ENCODE measurements at regions not wholly inside any gene's neighbourhood (a gene's known extent, or its start where the extent isn't known, plus 50 kb on each side); places are given as distances from the start of the nearest gene placed in this dataset.
"Not testable (repeated sequence)": the region's sequence is repeated elsewhere in the genome, so short reads cannot be mapped to it uniquely, and the experiment has no call there.

DNA sequence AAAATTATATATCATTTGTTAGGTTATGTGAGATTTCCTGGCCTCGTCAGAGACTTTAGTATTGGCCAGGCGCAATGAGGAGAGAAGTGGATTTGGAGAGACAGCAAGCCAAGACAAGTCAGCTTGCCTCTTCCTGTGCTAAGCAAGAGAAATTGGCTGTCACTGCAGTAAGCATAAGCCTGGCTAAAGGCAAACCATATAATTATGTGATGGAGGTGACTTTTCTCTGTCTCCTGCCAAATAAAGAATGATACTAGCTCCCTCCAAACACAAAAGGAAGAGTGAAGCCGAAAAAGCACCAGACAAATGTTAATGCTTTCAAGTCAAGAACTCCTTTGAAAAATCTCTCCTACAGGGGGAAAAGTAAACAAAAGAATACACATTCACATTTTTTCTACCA lies 2246.0 kb downstream of the ARAP2 start:
- Histone ChIP-seq H3K4me2 (ENCODE audit: low read length) (no peak overlapping the region), H3K79me2 (ENCODE audit: insufficient read depth, low read depth, low read length) (no peaks in the 10 kb centered on the region), H2AFZ (ENCODE audit: low read length) (no peak overlapping the region), H3K36me3 (ENCODE audit: insufficient read depth, low read length) (no peaks in the 10 kb centered on the region), H3K4me1 (ENCODE audit: insufficient read depth, low read length, poor library complexity, severe bottlenecking) (no peaks in the 10 kb centered on the region), H3K4me3 (ENCODE audit: low read depth, low read length, poor library complexity, severe bottlenecking) (no peak overlapping the region), H4K20me1 (ENCODE audit: insufficient read depth, low read length) (no peaks in the 10 kb centered on the region), H3K9me3 (ENCODE audit: low read length) (no peaks in the 10 kb centered on the region), H3K9me2 (ENCODE audit: insufficient read depth, low read length) (no peaks in the 10 kb centered on the region), H3K27ac (ENCODE audit: low read depth, low read length, poor library complexity, severe bottlenecking) (no peak overlapping the region)
- DNase-seq (ENCODE audit: low spot score) = no peak
- ChIA-PET CTCF (ENCODE audit: unreplicated experiment) (no interaction called here), POLR2A (interaction anchor here (0.6 kb wide), 1 partner anchor 232 kb away, joined by 3 read pairs; no protein-coding TSS in a partner anchor)
- no peak for TF ChIP-seq EZH2phosphoT487 (IDR thresholded peaks at IDR 0.05; ENCODE audit: borderline replicate concordance, low read depth, low read length)
- TF ChIP-seq, protein P1, sequence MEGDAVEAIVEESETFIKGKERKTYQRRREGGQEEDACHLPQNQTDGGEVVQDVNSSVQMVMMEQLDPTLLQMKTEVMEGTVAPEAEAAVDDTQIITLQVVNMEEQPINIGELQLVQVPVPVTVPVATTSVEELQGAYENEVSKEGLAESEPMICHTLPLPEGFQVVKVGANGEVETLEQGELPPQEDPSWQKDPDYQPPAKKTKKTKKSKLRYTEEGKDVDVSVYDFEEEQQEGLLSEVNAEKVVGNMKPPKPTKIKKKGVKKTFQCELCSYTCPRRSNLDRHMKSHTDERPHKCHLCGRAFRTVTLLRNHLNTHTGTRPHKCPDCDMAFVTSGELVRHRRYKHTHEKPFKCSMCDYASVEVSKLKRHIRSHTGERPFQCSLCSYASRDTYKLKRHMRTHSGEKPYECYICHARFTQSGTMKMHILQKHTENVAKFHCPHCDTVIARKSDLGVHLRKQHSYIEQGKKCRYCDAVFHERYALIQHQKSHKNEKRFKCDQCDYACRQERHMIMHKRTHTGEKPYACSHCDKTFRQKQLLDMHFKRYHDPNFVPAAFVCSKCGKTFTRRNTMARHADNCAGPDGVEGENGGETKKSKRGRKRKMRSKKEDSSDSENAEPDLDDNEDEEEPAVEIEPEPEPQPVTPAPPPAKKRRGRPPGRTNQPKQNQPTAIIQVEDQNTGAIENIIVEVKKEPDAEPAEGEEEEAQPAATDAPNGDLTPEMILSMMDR (conservative IDR thresholded peaks at IDR 0.05; ENCODE audit: low read length) = no peak
- intact Hi-C loops (cut with micrococcal nuclease; ENCODE audit: unreplicated experiment) = no loop called here
- BruUV-seq (replicated peaks) = no TSS peak

DNA sequence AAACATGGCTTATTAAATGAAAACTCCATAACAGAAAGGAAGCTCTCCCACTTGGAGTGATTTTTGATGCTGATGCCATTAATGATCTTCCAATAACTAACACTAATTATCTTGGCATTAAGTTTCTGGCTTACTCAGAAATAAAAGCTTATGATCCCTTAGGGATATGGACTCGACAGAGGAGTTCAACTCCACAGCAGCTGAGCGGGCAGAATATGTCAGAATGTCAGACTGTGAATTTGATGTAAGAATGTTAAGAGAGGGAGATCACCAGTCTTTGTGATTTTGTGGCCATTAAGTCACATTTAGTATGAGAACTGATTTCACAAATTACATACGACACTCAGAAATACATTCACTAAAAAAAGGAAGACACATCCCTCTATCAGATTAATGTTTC lies 2244.0 kb downstream of the ARAP2 start:
- H3K4me3 ChIP-seq (ENCODE audit: low read depth, low read length, poor library complexity, severe bottlenecking) = no peak overlapping the region
- no peaks in the 10 kb centered on the region for H3K9me3 ChIP-seq (ENCODE audit: low read length)
- H4K20me1 ChIP-seq (ENCODE audit: insufficient read depth, low read length) = no peaks in the 10 kb centered on the region
- ChIA-PET CTCF (ENCODE audit: unreplicated experiment) (no interaction called here), POLR2A (interaction anchor here (1.2 kb wide), 1 partner anchor 15 kb away, joined by 3 read pairs; no protein-coding TSS in a partner anchor)
- no peak overlapping the region for H3K4me2 ChIP-seq (ENCODE audit: low read length)
- H3K79me2 ChIP-seq (ENCODE audit: insufficient read depth, low read depth, low read length) = no peaks in the 10 kb centered on the region
- no peak for TF ChIP-seq EZH2phosphoT487 (IDR thresholded peaks at IDR 0.05; ENCODE audit: borderline replicate concordance, low read depth, low read length)
- TF ChIP-seq, protein P1 (conservative IDR thresholded peaks at IDR 0.05; ENCODE audit: low read length) = no peak
- H3K36me3 ChIP-seq (ENCODE audit: insufficient read depth, low read length) = no peaks in the 10 kb centered on the region
- intact Hi-C loops (cut with micrococcal nuclease; ENCODE audit: unreplicated experiment) = no loop called here
- H2AFZ ChIP-seq (ENCODE audit: low read length) = no peak overlapping the region
- no peak for DNase-seq (ENCODE audit: low spot score)
- BruUV-seq (replicated peaks) = no TSS peak
- H3K9me2 ChIP-seq (ENCODE audit: insufficient read depth, low read length) = no peaks in the 10 kb centered on the region
- no peak overlapping the region for H3K27ac ChIP-seq (ENCODE audit: low read depth, low read length, poor library complexity, severe bottlenecking)
- H3K4me1 ChIP-seq (ENCODE audit: insufficient read depth, low read length, poor library complexity, severe bottlenecking) = no peaks in the 10 kb centered on the region

DNA sequence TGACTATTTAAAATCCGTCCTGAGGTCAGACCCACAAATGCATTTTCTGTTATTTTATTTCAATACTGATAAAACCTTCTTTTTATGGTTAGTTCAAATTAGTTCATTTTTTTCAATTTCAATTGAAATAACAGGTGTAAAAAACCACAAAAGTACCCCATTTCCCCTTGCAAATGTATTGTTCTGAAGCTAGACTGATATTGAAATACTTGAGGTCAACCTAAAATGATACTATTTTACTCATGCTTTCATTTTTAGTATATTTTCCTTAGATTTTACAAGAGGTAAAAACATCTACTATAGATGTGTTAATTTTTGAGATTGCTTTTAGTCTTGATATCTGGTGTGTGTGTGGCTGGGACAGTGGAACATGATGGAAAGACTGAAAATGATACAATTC lies 2237.8 kb downstream of the ARAP2 start:
- DNase-seq (ENCODE audit: low spot score); H3K79me2 ChIP-seq (ENCODE audit: insufficient read depth, low read depth, low read length); CTCF ChIA-PET (ENCODE audit: unreplicated experiment); H3K36me3 ChIP-seq (ENCODE audit: insufficient read depth, low read length); H3K27ac ChIP-seq (ENCODE audit: low read depth, low read length, poor library complexity, severe bottlenecking); H3K9me3 ChIP-seq (ENCODE audit: low read length); BruUV-seq (replicated peaks); intact Hi-C loops (cut with micrococcal nuclease; ENCODE audit: unreplicated experiment); H2AFZ ChIP-seq (ENCODE audit: low read length); H4K20me1 ChIP-seq (ENCODE audit: insufficient read depth, low read length); H3K4me3 ChIP-seq (ENCODE audit: low read depth, low read length, poor library complexity, severe bottlenecking); H3K9me2 ChIP-seq (ENCODE audit: insufficient read depth, low read length); H3K4me1 ChIP-seq (ENCODE audit: insufficient read depth, low read length, poor library complexity, severe bottlenecking); POLR2A ChIA-PET; H3K4me2 ChIP-seq (ENCODE audit: low read length): not testable (repeated sequence)
